IMR-90 (cell line): ENCODE measurements at regions not wholly inside any gene's neighbourhood (a gene's known extent, or its start where the extent isn't known, plus 50 kb on each side); places are given as distances from the start of the nearest gene placed in this dataset.

ENCODE experiments used
- BHLHE40 ChIP-seq: fragments of 150-350 bp; IDR thresholded peaks from 2 replicates; pipeline ENCODE4 v1.6.1; 2016; ENCODE audit warnings: mild to moderate bottlenecking, low read depth, low read length
- MXI1 ChIP-seq: IDR thresholded peaks from 2 replicates; pipeline ENCODE4 v1.6.1; 2012; ENCODE audit warnings: low read depth, mild to moderate bottlenecking, low read length, moderate library complexity, borderline replicate concordance
- POLR2A ChIP-seq: IDR thresholded peaks from 2 replicates; pipeline ENCODE4 v1.6.1; 2012; ENCODE audit warnings: mild to moderate bottlenecking, low read depth, low read length
- RAD21 ChIP-seq: IDR thresholded peaks from 2 replicates; pipeline ENCODE4 v1.6.1; 2012; ENCODE audit warnings: low read length, improper control_type of control experiment
- RCOR1 ChIP-seq: IDR thresholded peaks from 2 replicates; pipeline ENCODE4 v1.6.1; 2012; ENCODE audit warnings: mild to moderate bottlenecking, low read length, improper control_type of control experiment; ENCODE audit not compliant: insufficient replicate concordance
- RFX5 ChIP-seq: IDR thresholded peaks from 2 replicates; pipeline ENCODE4 v1.8.0; 2012; ENCODE audit warnings: low read depth, mild to moderate bottlenecking, low read length, moderate library complexity
- USF2 ChIP-seq: fragments of 150-350 bp; IDR thresholded peaks from 2 replicates; pipeline ENCODE4 v1.6.1; 2017; ENCODE audit warnings: mild to moderate bottlenecking, antibody characterized with exemption, low read length, low read depth
- TF ChIP-seq, protein P1 (sequence below): conservative IDR thresholded peaks from 2 replicates; pipeline ENCODE4 v1.5.1; 2012; ENCODE audit warnings: mild to moderate bottlenecking, low read depth, low read length, improper control_type of control experiment

DNA sequence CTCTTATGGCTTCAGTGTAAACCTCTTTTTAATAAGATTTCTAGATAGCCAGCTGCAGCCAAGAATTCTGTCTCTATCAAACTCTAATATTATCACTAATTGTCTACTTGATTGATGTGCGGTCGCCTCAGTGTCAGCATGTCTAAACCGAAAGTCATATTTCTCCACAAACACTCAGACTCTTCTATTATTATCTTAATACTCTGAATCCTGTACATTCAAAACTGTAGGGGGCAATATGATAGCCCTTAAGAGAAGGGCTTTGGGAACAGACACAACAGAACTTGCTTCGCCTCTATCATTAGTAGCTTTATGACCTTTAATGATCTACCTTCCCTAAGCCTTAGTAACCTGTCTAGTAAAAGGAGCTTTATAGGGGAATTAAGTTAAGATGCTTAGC lies 379.7 kb upstream of the PTCHD4 start:
- TF ChIP-seq RFX5 = no peak
- TF ChIP-seq, protein P1, sequence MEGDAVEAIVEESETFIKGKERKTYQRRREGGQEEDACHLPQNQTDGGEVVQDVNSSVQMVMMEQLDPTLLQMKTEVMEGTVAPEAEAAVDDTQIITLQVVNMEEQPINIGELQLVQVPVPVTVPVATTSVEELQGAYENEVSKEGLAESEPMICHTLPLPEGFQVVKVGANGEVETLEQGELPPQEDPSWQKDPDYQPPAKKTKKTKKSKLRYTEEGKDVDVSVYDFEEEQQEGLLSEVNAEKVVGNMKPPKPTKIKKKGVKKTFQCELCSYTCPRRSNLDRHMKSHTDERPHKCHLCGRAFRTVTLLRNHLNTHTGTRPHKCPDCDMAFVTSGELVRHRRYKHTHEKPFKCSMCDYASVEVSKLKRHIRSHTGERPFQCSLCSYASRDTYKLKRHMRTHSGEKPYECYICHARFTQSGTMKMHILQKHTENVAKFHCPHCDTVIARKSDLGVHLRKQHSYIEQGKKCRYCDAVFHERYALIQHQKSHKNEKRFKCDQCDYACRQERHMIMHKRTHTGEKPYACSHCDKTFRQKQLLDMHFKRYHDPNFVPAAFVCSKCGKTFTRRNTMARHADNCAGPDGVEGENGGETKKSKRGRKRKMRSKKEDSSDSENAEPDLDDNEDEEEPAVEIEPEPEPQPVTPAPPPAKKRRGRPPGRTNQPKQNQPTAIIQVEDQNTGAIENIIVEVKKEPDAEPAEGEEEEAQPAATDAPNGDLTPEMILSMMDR = no peak
- TF ChIP-seq RCOR1 = no peak
- TF ChIP-seq RAD21 = no peak
- TF ChIP-seq POLR2A = no peak
- no peak for TF ChIP-seq BHLHE40
- TF ChIP-seq USF2 = no peak
- TF ChIP-seq MXI1 = no peak
